Heart right ventricle (tissue), 16 donors: ENCODE measurements at regions not wholly inside any gene's neighbourhood (a gene's known extent, or its start where the extent isn't known, plus 50 kb on each side); places are given as distances from the start of the nearest gene placed in this dataset.
A peak's percentile ranks its signal among the peaks of the same experiment; 100 is the strongest.

Experiments
- ATAC-seq, 8 donors: fragments of 200-7000 bp; cut with Tn5 transposase; one replicate each; pipeline ENCODE4 v1.9.1; 2020; ENCODE audit warnings: mild to moderate bottlenecking in 8 of 8, moderate library complexity in 8 of 8, moderate number of reproducible peaks in 1 of 8
- DNase-seq, 2 donors: peaks; one replicate each; pipeline ENCODE4 v3.0.0-alpha.2; 2020
- H3K27ac ChIP-seq, 10 donors: fragments of 200-600 bp; sonication (generic) in 2 of 10; one replicate each; pipeline versions ENCODE4 v1.5.0 to v1.8.0; 2020 to 2022; ENCODE audit warnings: mild to moderate bottlenecking in 3 of 10
- H3K27me3 ChIP-seq, 7 donors: fragments of 200-600 bp; one replicate each; pipeline ENCODE4 v1.8.0; 2021 to 2022; ENCODE audit warnings: mild to moderate bottlenecking in 2 of 7
- H3K36me3 ChIP-seq, 9 donors: fragments of 200-600 bp; sonication (generic) in 1 of 9; one replicate each; pipeline versions ENCODE4 v1.5.0 to v1.8.0; 2020 to 2022; ENCODE audit warnings: mild to moderate bottlenecking in 2 of 9
- H3K4me1 ChIP-seq, 9 donors: fragments of 200-600 bp; sonication (generic) in 1 of 9; one replicate each; pipeline versions ENCODE4 v1.5.0 to v1.8.0; 2020 to 2022; ENCODE audit warnings: mild to moderate bottlenecking in 4 of 9
- H3K4me3 ChIP-seq, 10 donors: fragments of 200-600 bp; sonication (generic) in 2 of 10; one replicate each; pipeline versions ENCODE4 v1.5.0 to v1.8.0; 2020 to 2022; ENCODE audit warnings: mild to moderate bottlenecking in 7 of 10, moderate library complexity in 2 of 10
- H3K9me3 ChIP-seq, 11 donors: fragments of 200-600 bp in 10 of 11; sonication (generic) in 2 of 11; one replicate each; pipeline versions ENCODE4 v1.5.0 to v1.8.0; 2013 to 2022; ENCODE audit warnings: mild to moderate bottlenecking in 2 of 11, control low read depth in 1 of 11, moderate library complexity in 1 of 11
- WGBS, 2 donors: extraction: QIAGEN DNeasy Blood & Tissue Kit; methylation state at CpG; one replicate each; pipeline ENCODE4 v1.1.7; 2013; ENCODE audit warnings: inconsistent platforms in 1 of 2; 5-methylcytosine and 5-hydroxymethylcytosine counted together
- intact Hi-C, 10 donors: fragments of 100-400 bp; cut with DNase I; formaldehyde crosslinking; loops; one replicate each; pipeline versions ENCODE4 v1.11.1 to v1.14.2; 2022
- TF ChIP-seq, protein P1 (sequence below), 9 donors: fragments of 200-600 bp; sonication (generic) in 2 of 9; IDR thresholded peaks; one replicate each; pipeline versions ENCODE4 v1.5.0 to v1.8.0; 2021 to 2022; ENCODE audit warnings: antibody characterized with exemption in 9 of 9, mild to moderate bottlenecking in 5 of 9, moderate library complexity in 1 of 9
- donor health status: Arrhythmogenic right ventricular cardiomyopathy.
- donor health status: ischemic (EF 13 %, LVEDD 7.1; RV severe dilation, severe dysfunction).
- donor health status: healthy with polysubstance abuse.
- donor health status: DM: no; HTN: yes; CAD: no.
- donor health status: DM: no; HTN: no; CAD: no.
- donor health status: ischemic (EF 25% LVEDD 6.9; RV normal size, moderate dysfunction).
- donor health status: ischemic (EF 25% LVEDD 5.7; RV mildly dilated, moderate dysfunction).
- donor health status: healthy.
- donor health status: DM: yes; HTN: yes; CAD: no.
- donor health status: Ischemic cardiomyopathy.
- donor health status: ischemic (EF 35%, LVEDD 5.7; RV mildly dilated, moderate dysfunction).
- donor health status: nonischemic (EF 11% LVEDD 7.7; RV severe dilation, severe dysfunction).
- donor health status: DM: yes; HTN: yes; CAD: no.
- donor health status: PGD.
- donor health status: ischemic (EF 29% LVEDD 5.4; RV normal size, mild dysfunction).
- donor health status: nonischemic (EF 23%, LVEDD 6.1; RV moderate dilation, normal function).

DNA sequence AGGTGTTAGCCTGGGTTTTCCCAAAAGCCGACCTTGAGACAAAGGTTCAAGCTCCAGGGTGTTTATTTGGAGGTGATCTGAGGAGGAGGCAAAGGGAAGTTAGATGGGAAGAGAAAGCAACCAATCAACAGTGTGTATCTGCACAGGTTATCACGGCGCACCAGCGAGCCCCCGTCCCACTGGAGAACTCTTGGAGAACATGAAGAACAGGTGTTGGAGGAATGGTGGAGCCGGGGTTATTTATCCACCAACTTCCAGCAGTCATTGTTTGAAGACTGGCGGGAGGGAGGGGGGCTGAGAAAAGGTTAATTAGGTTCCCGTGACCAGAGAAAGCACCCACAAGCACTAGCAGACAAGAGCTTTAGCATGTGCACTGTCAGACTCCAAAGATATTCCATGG is 282.5 kb upstream of the FOXK1 start:
- TF ChIP-seq, protein P1, sequence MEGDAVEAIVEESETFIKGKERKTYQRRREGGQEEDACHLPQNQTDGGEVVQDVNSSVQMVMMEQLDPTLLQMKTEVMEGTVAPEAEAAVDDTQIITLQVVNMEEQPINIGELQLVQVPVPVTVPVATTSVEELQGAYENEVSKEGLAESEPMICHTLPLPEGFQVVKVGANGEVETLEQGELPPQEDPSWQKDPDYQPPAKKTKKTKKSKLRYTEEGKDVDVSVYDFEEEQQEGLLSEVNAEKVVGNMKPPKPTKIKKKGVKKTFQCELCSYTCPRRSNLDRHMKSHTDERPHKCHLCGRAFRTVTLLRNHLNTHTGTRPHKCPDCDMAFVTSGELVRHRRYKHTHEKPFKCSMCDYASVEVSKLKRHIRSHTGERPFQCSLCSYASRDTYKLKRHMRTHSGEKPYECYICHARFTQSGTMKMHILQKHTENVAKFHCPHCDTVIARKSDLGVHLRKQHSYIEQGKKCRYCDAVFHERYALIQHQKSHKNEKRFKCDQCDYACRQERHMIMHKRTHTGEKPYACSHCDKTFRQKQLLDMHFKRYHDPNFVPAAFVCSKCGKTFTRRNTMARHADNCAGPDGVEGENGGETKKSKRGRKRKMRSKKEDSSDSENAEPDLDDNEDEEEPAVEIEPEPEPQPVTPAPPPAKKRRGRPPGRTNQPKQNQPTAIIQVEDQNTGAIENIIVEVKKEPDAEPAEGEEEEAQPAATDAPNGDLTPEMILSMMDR (IDR thresholded peaks at IDR 0.05), result no peak
- Histone ChIP-seq H3K27ac (no peak overlapping the region), H3K4me1 (no peaks in the 10 kb centered on the region), H3K27me3 (peaks cover 0 to 9% (median 0%) of the 10 kb centered on the region in 7 donors), H3K9me3 (peaks cover 0 to 12% (median 0%) of the 10 kb centered on the region in 11 donors), H3K4me3 (no peak overlapping the region), H3K36me3 (no peaks in the 10 kb centered on the region)
- DNase-seq (no peak), ATAC-seq (no peak)
- intact Hi-C loops, result no loop called here
- 85 to 90% methylated on average over 8 of the region's 8 CpGs for WGBS, 2 donors

DNA sequence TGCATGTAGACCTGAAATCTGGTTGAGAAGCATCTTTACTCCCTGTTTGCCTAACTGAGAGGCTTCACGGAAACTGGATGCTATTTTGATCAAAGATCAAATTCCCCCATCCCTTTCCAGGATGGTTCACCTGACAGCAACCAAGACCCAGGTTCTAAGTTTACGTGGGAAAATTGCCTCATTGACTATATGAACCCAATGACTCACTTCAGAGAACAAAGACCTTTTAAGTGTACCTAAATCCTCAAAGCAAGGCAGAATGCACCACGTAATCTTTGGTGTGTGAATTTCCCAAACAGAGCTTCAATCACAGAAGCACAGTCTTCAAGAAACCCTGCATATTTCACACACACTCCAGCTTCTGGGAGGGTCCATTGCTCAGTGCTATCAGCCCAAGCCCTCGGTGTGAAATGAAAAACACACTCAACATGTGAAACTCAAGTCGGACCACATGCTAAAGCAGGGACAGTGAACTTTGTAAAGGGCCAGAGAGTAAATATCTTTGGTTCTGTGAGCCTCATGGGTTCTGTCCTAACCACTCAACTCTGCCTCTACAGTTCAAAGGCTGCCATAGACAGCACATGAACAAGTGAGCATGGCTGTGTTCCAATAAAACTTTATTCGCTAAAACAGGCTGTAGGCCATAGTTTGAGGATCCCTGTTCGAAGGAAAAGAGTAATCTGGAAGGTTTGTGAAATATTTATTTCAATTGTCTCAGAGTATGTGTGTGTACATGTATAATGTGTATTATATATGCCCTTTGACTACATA is 275.6 kb upstream of the FOXK1 start:
- Histone ChIP-seq H3K27me3 (no peaks in the 10 kb centered on the region), H3K9me3 (peaks cover 0 to 12% (median 4%) of the 10 kb centered on the region in 11 donors), H3K36me3 (no peaks in the 10 kb centered on the region), H3K27ac (no peak overlapping the region), H3K4me1 (no peaks in the 10 kb centered on the region), H3K4me3 (no peak overlapping the region)
- no peak for ATAC-seq
- 78 to 82% methylated on average over 7 of the region's 7 CpGs for WGBS, 2 donors
- DNase-seq, result no peak
- intact Hi-C loops, result no loop called here
- TF ChIP-seq, protein P1 (IDR thresholded peaks at IDR 0.05), result no peak

DNA sequence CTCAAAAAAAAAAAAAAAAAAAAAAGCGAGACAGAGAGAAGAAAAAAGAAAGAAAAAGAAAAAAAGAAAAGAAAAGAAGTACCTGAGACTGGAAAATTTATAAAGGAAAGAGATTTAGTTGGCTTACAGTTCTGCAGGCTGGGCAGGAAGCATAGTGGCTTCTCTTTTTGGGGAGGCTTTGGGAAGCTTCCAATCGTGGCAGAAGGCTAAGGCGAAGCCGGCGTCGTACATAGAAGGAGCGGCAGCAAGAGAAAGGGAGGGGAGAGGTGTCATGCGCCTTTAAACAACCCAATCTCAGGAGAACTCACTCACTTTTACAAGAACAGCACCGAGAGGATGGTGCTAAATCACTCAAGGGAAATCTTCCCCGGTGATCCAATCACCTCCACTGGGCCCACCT is 272.1 kb upstream of the FOXK1 start:
- Histone ChIP-seq H3K4me3 (no peak overlapping the region), H3K36me3 (no peaks in the 10 kb centered on the region), H3K27ac (no peak overlapping the region), H3K4me1 (no peaks in the 10 kb centered on the region), H3K27me3 (no peaks in the 10 kb centered on the region), H3K9me3 (peaks cover 0 to 30% (median 8%) of the 10 kb centered on the region in 11 donors)
- DNase-seq (no peak), ATAC-seq (no peak)
- TF ChIP-seq, protein P1 (IDR thresholded peaks at IDR 0.05), result no peak
- 78 to 85% methylated on average over 9 of the region's 10 CpGs for WGBS, 2 donors
- intact Hi-C loops, result no loop called here

DNA sequence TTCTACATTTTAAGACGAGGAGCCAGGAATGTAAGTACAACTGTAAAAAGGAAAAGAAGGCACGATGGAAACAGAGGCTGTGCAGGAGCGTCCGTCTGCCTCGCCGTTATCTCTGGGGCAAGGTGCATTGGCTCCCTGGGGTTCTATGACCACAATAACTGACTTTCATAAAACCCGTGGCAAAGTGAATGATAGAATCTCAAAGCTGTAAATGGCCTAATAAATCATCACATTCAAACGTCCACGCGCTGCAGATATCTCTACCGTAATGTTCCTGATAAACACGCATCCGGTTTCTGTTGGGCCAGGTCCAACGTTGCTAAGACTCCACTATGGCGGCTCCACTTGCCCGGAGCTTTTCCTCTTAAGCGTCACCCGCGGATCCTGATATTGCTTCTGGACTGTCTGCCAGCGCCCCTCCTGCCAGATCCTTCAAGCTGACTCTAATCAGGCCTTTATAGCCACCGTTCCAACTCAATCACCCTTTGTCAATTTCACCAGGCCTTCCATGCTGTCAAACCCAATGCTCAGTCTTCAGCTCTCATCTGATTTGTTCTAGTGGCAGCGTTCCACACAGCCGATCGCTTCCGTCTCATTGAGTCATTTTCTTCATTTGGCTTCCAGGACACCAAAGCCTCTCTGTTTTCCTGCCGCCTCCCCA is 265.6 kb upstream of the FOXK1 start:
- H3K4me3 ChIP-seq, result peak overlapping the region in 4 of 10 donors; percentile 14 to 34 (median 20)
- TF ChIP-seq, protein P1 (IDR thresholded peaks at IDR 0.05), result no peak
- intact Hi-C loops, result no loop called here
- H3K9me3 ChIP-seq, result peaks cover 0 to 31% (median 11%) of the 10 kb centered on the region in 11 donors
- no peak for DNase-seq
- WGBS, 2 donors, result 52 to 65% methylated on average over 26 of the region's 26 CpGs
- no peaks in the 10 kb centered on the region for H3K36me3 ChIP-seq
- ATAC-seq, result no peak
- H3K27ac ChIP-seq, result no peak overlapping the region
- H3K27me3 ChIP-seq, result no peaks in the 10 kb centered on the region
- H3K4me1 ChIP-seq, result no peaks in the 10 kb centered on the region
